Astrocyte of the spinal cord (primary cell): ENCODE measurements at regions not wholly inside any gene's neighbourhood (a gene's known extent, or its start where the extent isn't known, plus 50 kb on each side); places are given as distances from the start of the nearest gene placed in this dataset.

ENCODE experiments used
- DNase-seq: peaks from one replicate; pipeline ENCODE4 v3.0.0; 2011; ENCODE audit warnings: low read depth, low spot score
- H3K4me3 ChIP-seq: 2 replicates; pipeline ENCODE4 v1.5.1; 2011; ENCODE audit warnings: low read depth, mild to moderate bottlenecking, low read length, moderate library complexity
- in situ Hi-C: cut with HindIII; loops from 2 replicates; pipeline ENCODE4 v1.10.0; 2017; ENCODE audit warnings: low sequenced_read_pairs
- TF ChIP-seq, protein P1 (sequence below): IDR thresholded peaks from 2 replicates; pipeline ENCODE4 v1.5.1; 2012; ENCODE audit warnings: low read depth, mild to moderate bottlenecking, low read length, inconsistent platforms

DNA sequence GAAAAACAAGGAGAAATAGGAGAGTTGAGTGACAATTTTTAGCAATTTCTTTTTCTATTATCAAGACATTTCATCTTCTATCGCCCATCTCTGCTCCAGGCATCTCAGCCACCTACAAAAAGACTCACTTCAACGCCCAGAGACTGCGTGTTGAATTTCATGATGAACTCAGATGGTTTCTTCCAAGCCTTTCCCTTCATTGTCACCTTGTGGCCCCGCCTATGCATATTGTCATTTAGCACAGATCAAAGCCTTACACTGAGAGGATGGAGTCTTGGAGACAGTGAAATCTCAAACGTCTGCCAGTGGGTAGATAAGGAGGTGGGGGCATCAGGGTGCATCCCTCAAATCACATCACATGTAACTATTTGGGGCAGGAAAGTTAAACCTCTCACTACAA, 319.4 kb downstream of the SIPA1L2 start:
- TF ChIP-seq, protein P1, sequence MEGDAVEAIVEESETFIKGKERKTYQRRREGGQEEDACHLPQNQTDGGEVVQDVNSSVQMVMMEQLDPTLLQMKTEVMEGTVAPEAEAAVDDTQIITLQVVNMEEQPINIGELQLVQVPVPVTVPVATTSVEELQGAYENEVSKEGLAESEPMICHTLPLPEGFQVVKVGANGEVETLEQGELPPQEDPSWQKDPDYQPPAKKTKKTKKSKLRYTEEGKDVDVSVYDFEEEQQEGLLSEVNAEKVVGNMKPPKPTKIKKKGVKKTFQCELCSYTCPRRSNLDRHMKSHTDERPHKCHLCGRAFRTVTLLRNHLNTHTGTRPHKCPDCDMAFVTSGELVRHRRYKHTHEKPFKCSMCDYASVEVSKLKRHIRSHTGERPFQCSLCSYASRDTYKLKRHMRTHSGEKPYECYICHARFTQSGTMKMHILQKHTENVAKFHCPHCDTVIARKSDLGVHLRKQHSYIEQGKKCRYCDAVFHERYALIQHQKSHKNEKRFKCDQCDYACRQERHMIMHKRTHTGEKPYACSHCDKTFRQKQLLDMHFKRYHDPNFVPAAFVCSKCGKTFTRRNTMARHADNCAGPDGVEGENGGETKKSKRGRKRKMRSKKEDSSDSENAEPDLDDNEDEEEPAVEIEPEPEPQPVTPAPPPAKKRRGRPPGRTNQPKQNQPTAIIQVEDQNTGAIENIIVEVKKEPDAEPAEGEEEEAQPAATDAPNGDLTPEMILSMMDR, result no peak
- no peak overlapping the region for H3K4me3 ChIP-seq
- no peak for DNase-seq
- in situ Hi-C loops, result no loop called here

- in situ Hi-C loops, result no loop called here
- no peak overlapping the region for H3K4me3 ChIP-seq
- DNase-seq, result peak; percentile 71
- TF ChIP-seq, protein P1, result no peak
These were observed 321.3 kb downstream of the SIPA1L2 start for GRCh38 chr1:232308616-232309015.

- in situ Hi-C loops, result no loop called here
- no peak overlapping the region for H3K4me3 ChIP-seq
- DNase-seq, result peak; percentile 26
- TF ChIP-seq, protein P1, result no peak
These were observed 322.5 kb downstream of the SIPA1L2 start for GRCh38 chr1:232307296-232308017.

DNA sequence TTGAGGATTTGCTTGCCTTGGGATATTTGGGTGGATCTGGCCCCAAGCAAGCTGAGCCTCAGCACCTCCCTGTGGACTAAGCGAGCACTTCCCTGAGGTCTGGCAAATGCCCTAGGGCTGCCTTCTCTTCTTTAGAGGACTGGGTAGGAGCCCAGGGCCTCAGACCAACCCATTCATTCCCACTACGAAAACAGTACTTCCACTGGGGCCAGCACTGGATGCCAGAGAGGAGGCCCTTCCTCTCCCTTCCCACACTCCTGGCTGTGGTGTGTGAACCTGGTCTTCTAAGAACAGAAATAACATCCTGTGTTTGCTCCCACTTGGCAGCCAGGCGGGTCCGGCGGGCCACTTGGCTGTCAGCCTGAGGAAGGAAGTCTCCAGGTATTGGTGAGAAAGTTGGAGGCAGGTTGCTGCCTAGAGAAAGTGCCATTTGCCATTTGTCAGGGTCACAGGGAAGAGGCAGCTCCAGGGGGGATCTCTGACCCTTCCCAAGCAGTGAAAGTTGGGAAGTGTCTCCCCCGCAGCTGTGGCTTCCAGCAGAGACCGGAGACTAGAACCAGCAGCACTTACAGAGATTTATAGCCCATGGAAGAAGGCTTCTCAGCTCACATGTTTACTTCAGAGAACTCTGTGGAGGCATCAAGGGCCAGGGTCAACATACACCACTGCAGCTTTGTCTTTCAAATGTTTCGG, 323.5 kb downstream of the SIPA1L2 start:
- TF ChIP-seq, protein P1, result peak; percentile 32
- in situ Hi-C loops, result no loop called here
- H3K4me3 ChIP-seq, result no peak overlapping the region
- peak; percentile 47 for DNase-seq

DNA sequence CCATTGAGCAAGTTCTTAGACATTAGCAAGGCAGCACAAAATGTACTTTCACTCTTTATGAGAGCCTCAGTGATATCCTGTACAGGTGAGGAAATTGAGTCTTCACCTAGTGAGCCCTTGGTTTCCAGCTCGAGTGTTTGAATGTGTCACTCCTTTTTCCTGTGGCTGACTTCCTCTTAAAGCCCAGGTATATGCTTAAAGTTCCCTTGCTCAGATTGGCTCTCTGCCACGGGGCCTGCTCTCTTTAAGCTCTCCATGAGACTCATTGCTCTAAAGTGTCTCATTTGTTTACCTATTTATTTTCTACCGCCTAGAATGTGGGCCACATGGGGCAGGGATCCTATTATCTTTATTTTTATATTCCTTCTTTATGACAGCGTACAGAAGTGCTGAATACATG, 324.9 kb downstream of the SIPA1L2 start:
- TF ChIP-seq, protein P1, result no peak
- DNase-seq, result no peak
- in situ Hi-C loops, result no loop called here
- H3K4me3 ChIP-seq, result no peak overlapping the region

- no peak for DNase-seq
- H3K4me3 ChIP-seq, result no peak overlapping the region
- TF ChIP-seq, protein P1, result no peak
- in situ Hi-C loops, result no loop called here
These were observed 326.7 kb downstream of the SIPA1L2 start for GRCh38 chr1:232303222-232303620.
